HepG2 (cell line): ENCODE measurements at regions not wholly inside any gene's neighbourhood (a gene's known extent, or its start where the extent isn't known, plus 50 kb on each side); places are given as distances from the start of the nearest gene placed in this dataset.

Experiments
- ATAC-seq: fragments of 200-7000 bp; cut with Tn5 transposase; 3 replicates; pipeline ENCODE4 v1.9.1; 2020; ENCODE audit warnings: mild to moderate bottlenecking, moderate library complexity
- BruUV-seq: library from RNA; stranded (reverse); fragments of 400-500 nt; replicated peaks from 2 replicates; lab custom pipeline; 2021; lab: Mats Ljungman, UMichigan
- CTCF ChIA-PET: fragments of 300-600 bp; formaldehyde crosslinking; extraction: SDS; loops from one replicate; lab custom pipeline; 2021; ENCODE audit warnings: low total read pairs, inconsistent platforms, low intra/inter-chr PET ratio; lab: Yijun Ruan, JAX
- POLR2A ChIA-PET: fragments of 350-600 bp; sonication (Branson Sonifier 250); formaldehyde crosslinking; loops from one replicate; lab custom pipeline; 2020; ENCODE audit warnings: antibody characterized with exemption, inconsistent platforms; lab: Yijun Ruan, JAX
- DNase-seq: peaks from one replicate; pipeline ENCODE4 v3.0.0-alpha.2; 2015; ENCODE audit warnings: low spot score
- FAIRE-seq: peaks from 3 replicates; lab custom pipeline; 2011; peaks lifted over from hg19 to GRCh38; lab: Jason Lieb, UNC
- H2AFZ ChIP-seq: one replicate; pipeline ENCODE4 v1.6.1; 2011; ENCODE audit warnings: low read length, inconsistent platforms
- H3K27ac ChIP-seq: fragments of 300-600 bp; 3 replicates; pipeline ENCODE4 v1.8.0; 2011; ENCODE audit warnings: mixed run types, mild to moderate bottlenecking, mixed read lengths, low read length, inconsistent platforms; ENCODE audit not compliant: insufficient read depth; ENCODE audit errors: extremely low read length
- H3K27me3 ChIP-seq, 2 experiments: fragments of 200-600 bp in 1 of 2; 2 replicates in 1 of 2; 3 replicates in 1 of 2; pipeline versions ENCODE4 v1.6.0 to v1.8.0; 2011; ENCODE audit warnings: low read length in 2 of 2, mild to moderate bottlenecking in 2 of 2, moderate library complexity in 2 of 2, inconsistent platforms in 1 of 2; ENCODE audit not compliant: insufficient read depth in 2 of 2, control insufficient read depth in 1 of 2
- H3K36me3 ChIP-seq, 2 experiments: fragments of 200-600 bp in 1 of 2; replicated peaks in 1 of 2; 2 replicates in 1 of 2; 3 replicates in 1 of 2; pipeline versions ENCODE4 v1.5.1 to v1.8.0; 2011; ENCODE audit warnings: low read length in 2 of 2, inconsistent platforms in 1 of 2; ENCODE audit not compliant: insufficient read depth in 2 of 2, control insufficient read depth in 1 of 2
- H3K4me1 ChIP-seq: 2 replicates; pipeline ENCODE4 v1.5.1; 2012; ENCODE audit warnings: low read length, inconsistent platforms; ENCODE audit not compliant: insufficient read depth
- H3K4me2 ChIP-seq: 2 replicates; pipeline ENCODE4 v1.6.0; 2011; ENCODE audit warnings: low read depth, low read length, inconsistent platforms
- H3K4me3 ChIP-seq, 3 experiments: fragments of 200-600 bp in 1 of 3; sonication (generic), shearing (Covaris generic) in 1 of 3; replicated peaks in 1 of 3; 2 replicates each; pipeline ENCODE4 v1.5.1; 2011 to 2016; ENCODE audit warnings: low read length in 3 of 3, inconsistent platforms in 2 of 3, low read depth in 2 of 3, mild to moderate bottlenecking in 2 of 3, control low read depth in 1 of 3, mixed read lengths in 1 of 3; ENCODE audit not compliant: insufficient read depth in 1 of 3
- H3K79me2 ChIP-seq: one replicate; pipeline ENCODE4 v1.6.1; 2011; ENCODE audit warnings: low read length, inconsistent platforms; ENCODE audit not compliant: insufficient read depth
- H3K9ac ChIP-seq: 2 replicates; pipeline ENCODE4 v1.6.0; 2011; ENCODE audit warnings: mild to moderate bottlenecking, low read depth, low read length, inconsistent platforms; ENCODE audit not compliant: insufficient read depth
- H3K9me3 ChIP-seq: 2 replicates; pipeline ENCODE4 v1.5.1; 2012; ENCODE audit warnings: mild to moderate bottlenecking, low read length
- H4K20me1 ChIP-seq: 2 replicates; pipeline ENCODE4 v1.6.0; 2011; ENCODE audit warnings: inconsistent platforms, mild to moderate bottlenecking, low read length, moderate library complexity; ENCODE audit not compliant: insufficient read depth
- AGO1 ChIP-seq: fragments of 200-400 bp; formaldehyde crosslinking; IDR thresholded peaks from 2 replicates; pipeline ENCODE4 v1.6.1; 2017; ENCODE audit warnings: mild to moderate bottlenecking, low read depth, low read length, moderate library complexity; ENCODE audit not compliant: poor library complexity, severe bottlenecking
- ATF7 ChIP-seq, 2 experiments: fragments of 450-650 bp in 1 of 2; sonication (generic) in 1 of 2; formaldehyde crosslinking in 1 of 2; IDR thresholded peaks; 2 replicates each; pipeline versions ENCODE4 v1.4.0 to v1.6.1; 2016 to 2020; ENCODE audit warnings: antibody characterized with exemption in 1 of 2, mild to moderate bottlenecking in 1 of 2, missing genetic modification reagents in 1 of 2
- FOXA1 ChIP-seq, 2 experiments: fragments of 450-650 bp in 1 of 2; sonication (generic) in 1 of 2; formaldehyde crosslinking in 1 of 2; IDR thresholded peaks; 2 replicates each; pipeline versions ENCODE4 v1.4.0 to v1.6.1; 2016 to 2020; ENCODE audit warnings: missing genetic modification reagents in 1 of 2
- HNF1B ChIP-seq: sonication (generic); formaldehyde crosslinking; IDR thresholded peaks from 2 replicates; pipeline ENCODE4 v1.5.1; 2020; ENCODE audit warnings: mild to moderate bottlenecking, moderate library complexity, missing genetic modification reagents
- ISL2 ChIP-seq: sonication (generic); formaldehyde crosslinking; IDR thresholded peaks from 2 replicates; pipeline ENCODE4 v1.5.0; 2020; ENCODE audit warnings: missing genetic modification reagents
- KAT7 ChIP-seq: IDR thresholded peaks from 2 replicates; pipeline ENCODE4 v1.6.1; 2018; ENCODE audit warnings: borderline replicate concordance, missing compliant biosample characterization
- KMT2B ChIP-seq: IDR thresholded peaks from 2 replicates; pipeline ENCODE4 v1.6.1; 2016; ENCODE audit warnings: missing genetic modification reagents, missing compliant biosample characterization
- MXI1 ChIP-seq: IDR thresholded peaks from 3 replicates; pipeline ENCODE4 v1.6.1; 2012; ENCODE audit warnings: low read depth, low read length, inconsistent platforms, borderline replicate concordance
- NFYC ChIP-seq: IDR thresholded peaks from 2 replicates; pipeline ENCODE4 v1.6.1; 2016; ENCODE audit warnings: missing genetic modification reagents, missing compliant biosample characterization
- NR2F2 ChIP-seq: IDR thresholded peaks from 2 replicates; pipeline ENCODE4 v1.6.1; 2012; ENCODE audit warnings: low read depth, inconsistent platforms, borderline replicate concordance
- NR2F6 ChIP-seq, 2 experiments: IDR thresholded peaks; 2 replicates each; pipeline ENCODE4 v1.6.1; 2016; ENCODE audit warnings: antibody characterized with exemption in 1 of 2, mild to moderate bottlenecking in 1 of 2
- RFX3 ChIP-seq: IDR thresholded peaks from 2 replicates; pipeline ENCODE4 v1.6.1; 2016; ENCODE audit warnings: missing biosample characterization, missing genetic modification reagents
- RFXANK ChIP-seq: IDR thresholded peaks from 2 replicates; pipeline ENCODE4 v1.6.1; 2016
- SP140L ChIP-seq: sonication (generic); formaldehyde crosslinking; IDR thresholded peaks from 2 replicates; pipeline ENCODE4 v1.4.0; 2020; ENCODE audit warnings: missing genetic modification reagents, borderline replicate concordance
- ZNF281 ChIP-seq: sonication (generic); formaldehyde crosslinking; IDR thresholded peaks from 2 replicates; pipeline ENCODE4 v1.4.0; 2020; ENCODE audit warnings: missing genetic modification reagents, borderline replicate concordance
- ZNF703 ChIP-seq: sonication (generic); formaldehyde crosslinking; IDR thresholded peaks from 2 replicates; pipeline ENCODE4 v1.5.1; 2020; ENCODE audit warnings: missing genetic modification reagents, mild to moderate bottlenecking, moderate library complexity, borderline replicate concordance
- ZNF747 ChIP-seq: sonication (generic); formaldehyde crosslinking; IDR thresholded peaks from 2 replicates; pipeline ENCODE4 v1.8.1; 2023; ENCODE audit warnings: missing genetic modification reagents, mild to moderate bottlenecking, borderline replicate concordance
- WGBS: methylation state at CpG from one replicate; pipeline ENCODE4 v1.1.6; 2017; ENCODE audit warnings: low lambda C conversion rate; 5-methylcytosine and 5-hydroxymethylcytosine counted together
- in situ Hi-C: cut with HindIII; loops from 2 replicates; pipeline ENCODE4 v1.10.0; 2017; ENCODE audit warnings: low pct_unique_long_range_greater_than_20kb; ENCODE audit not compliant: extremely low pct_ligation_motif_present
- intact Hi-C: fragments of 100-400 bp; cut with micrococcal nuclease; formaldehyde crosslinking; loops from one replicate; pipeline ENCODE4 v1.10.0; 2022; ENCODE audit not compliant: unreplicated experiment

GRCh38 chr4:124883632-124884031 is 171.1 kb upstream of the ANKRD50 start:
- CTCF ChIA-PET = no interaction called here
- no peaks in the 10 kb centered on the region for H3K27me3 ChIP-seq

GRCh38 chr4:124879195-124879594 is 166.7 kb upstream of the ANKRD50 start:
- H3K79me2 ChIP-seq = no peaks in the 10 kb centered on the region
- no peak overlapping the region for H3K4me2 ChIP-seq
- DNase-seq = peak; percentile 31
- POLR2A ChIA-PET = no interaction called here
- H4K20me1 ChIP-seq = no peaks in the 10 kb centered on the region
- no peaks in the 10 kb centered on the region for H3K27me3 ChIP-seq
- H2AFZ ChIP-seq = no peak overlapping the region
- BruUV-seq = no TSS peak
- no peak overlapping the region for H3K27ac ChIP-seq
- H3K36me3 ChIP-seq = no peaks in the 10 kb centered on the region
- 2% methylated on average over 2 of the region's 2 CpGs for WGBS
- CTCF ChIA-PET = no interaction called here
- in situ Hi-C loops = no loop called here
- peaks cover 9% of the 10 kb centered on the region for H3K9me3 ChIP-seq
- no peak overlapping the region for H3K4me3 ChIP-seq
- peaks cover 5% of the 10 kb centered on the region; the same call in 1 of the 2 replicates for H3K4me1 ChIP-seq
- intact Hi-C loops = no loop called here
- no peak for FAIRE-seq
- H3K9ac ChIP-seq = no peak overlapping the region
- ATAC-seq = no peak; the same call in 2 of the 3 replicates
- peak; percentile 45; the same call in 1 of the 2 replicates for TF ChIP-seq ISL2 (CRISPR knock-in tag)
- TF ChIP-seq ZNF747 = no peak
- TF ChIP-seq AGO1 = no peak
- TF ChIP-seq KMT2B (CRISPR knock-in tag) = no peak
- TF ChIP-seq NFYC (CRISPR knock-in tag) = no peak
- TF ChIP-seq ZNF703 (CRISPR knock-in tag) = no peak
- TF ChIP-seq KAT7 (CRISPR knock-in tag) = no peak
- no peak for TF ChIP-seq FOXA1 (IDR thresholded peaks at IDR 0.05)
- peak; percentile 42; the same call in 1 of the 2 replicates for TF ChIP-seq FOXA1 (CRISPR knock-in tag; IDR thresholded peaks at IDR 0.05)
- TF ChIP-seq RFX3 (CRISPR knock-in tag) = no peak
- TF ChIP-seq HNF1B (CRISPR knock-in tag) = no peak
- no peak for TF ChIP-seq SP140L
- TF ChIP-seq RFXANK (CRISPR knock-in tag) = no peak
- peak; percentile 61 for TF ChIP-seq NR2F6 (IDR thresholded peaks at IDR 0.05)
- no peak for TF ChIP-seq NR2F6 (CRISPR knock-in tag; IDR thresholded peaks at IDR 0.05)
- peak; percentile 83 for TF ChIP-seq NR2F2
- no peak for TF ChIP-seq ZNF281 (CRISPR knock-in tag)

More at GRCh38 chr4:124883632-124884031, 171.1 kb upstream of the ANKRD50 start:
- H3K4me1 ChIP-seq = peaks cover 5% of the 10 kb centered on the region; the same call in 1 of the 2 replicates
- no peaks in the 10 kb centered on the region for H3K79me2 ChIP-seq
- BruUV-seq = no TSS peak
- no peak overlapping the region for H3K4me2 ChIP-seq
- TF ChIP-seq ATF7 (IDR thresholded peaks at IDR 0.05) (peak; percentile 30; the same call in 1 of the 2 replicates), ATF7 (CRISPR knock-in tag; IDR thresholded peaks at IDR 0.05) (no peak), MXI1 (no peak)
- H3K27ac ChIP-seq = no peak overlapping the region
- POLR2A ChIA-PET = no interaction called here
- in situ Hi-C loops = no loop called here
- H4K20me1 ChIP-seq = no peaks in the 10 kb centered on the region
- intact Hi-C loops = no loop called here
- ATAC-seq = no peak
- no peak for DNase-seq
- no peak overlapping the region for H3K9ac ChIP-seq
- H3K9me3 ChIP-seq = no peaks in the 10 kb centered on the region
- 37% methylated on average over 4 of the region's 4 CpGs for WGBS
- H2AFZ ChIP-seq = no peak overlapping the region
- H3K4me3 ChIP-seq = no peak overlapping the region
- no peaks in the 10 kb centered on the region for H3K36me3 ChIP-seq
- no peak for FAIRE-seq
